ENCODE measurements at regions not wholly inside any gene's neighbourhood (a gene's known extent, or its start where the extent isn't known, plus 50 kb on each side); places are given as distances from the start of the nearest gene placed in this dataset.

- DNase-seq = no peak
Measured at GRCh38 chr13:26989261-26989956, 182.2 kb downstream of the USP12 start.

GRCh38 chr13:26988059-26988769 lies 183.4 kb downstream of the USP12 start:
- no peak for DNase-seq

- DNase-seq = no peak
Measured at GRCh38 chr13:26987486-26988013, 184.1 kb downstream of the USP12 start.

- DNase-seq = peak; percentile 35
Measured at GRCh38 chr13:26985285-26985878, 186.2 kb downstream of the USP12 start.

- no peak for DNase-seq
Measured at GRCh38 chr13:26984337-26984736, 187.3 kb downstream of the USP12 start.

GRCh38 chr13:26983543-26984320 lies 187.9 kb downstream of the USP12 start:
- no peak for DNase-seq

GRCh38 chr13:26980099-26981031 lies 191.2 kb downstream of the USP12 start:
- no peak for DNase-seq

GRCh38 chr13:26979334-26979733 lies 192.3 kb downstream of the USP12 start:
- no peak for DNase-seq

- no peak for DNase-seq
Measured at GRCh38 chr13:26978081-26978860, 193.3 kb downstream of the USP12 start.

GRCh38 chr13:26977541-26977940 lies 194.1 kb downstream of the USP12 start:
- no peak for DNase-seq

GRCh38 chr13:26976313-26976712 lies 195.3 kb downstream of the USP12 start:
- DNase-seq = no peak

GRCh38 chr13:26973946-26974345 lies 197.7 kb downstream of the USP12 start:
- DNase-seq = no peak

- no peak for DNase-seq
Measured at GRCh38 chr13:26973295-26973694, 198.3 kb downstream of the USP12 start.

GRCh38 chr13:26971990-26972887 lies 199.4 kb downstream of the USP12 start:
- DNase-seq = peak; percentile 8

- peak; percentile 45 for DNase-seq
Measured at GRCh38 chr13:26968431-26969341, 202.9 kb downstream of the USP12 start.

- peak; percentile 74 for DNase-seq
Measured at GRCh38 chr13:26967119-26968038, 204.2 kb downstream of the USP12 start.

GRCh38 chr13:26966701-26967080 lies 204.9 kb downstream of the USP12 start:
- DNase-seq = no peak

Measured in DMS 273 treated with DMSO at 0.1 percent for 48 hours (cell line).